PC-9 (cell line): ENCODE measurements at regions not wholly inside any gene's neighbourhood (a gene's known extent, or its start where the extent isn't known, plus 50 kb on each side); places are given as distances from the start of the nearest gene placed in this dataset.

Experiments
- BruUV-seq: library from RNA; stranded (reverse); fragments of 400-500 nt; replicated peaks from 2 replicates; lab custom pipeline; 2021; lab: Mats Ljungman, UMichigan
- CTCF ChIA-PET: fragments of 300-600 bp; sonication (Branson Sonifier 250); formaldehyde crosslinking; loops from one replicate; lab custom pipeline; 2022; ENCODE audit warnings: antibody characterized with exemption; lab: Charles Lee
- POLR2A ChIA-PET: fragments of 300-600 bp; sonication (Branson Sonifier 250); formaldehyde crosslinking; loops from one replicate; lab custom pipeline; 2022; ENCODE audit warnings: antibody characterized with exemption; ENCODE audit not compliant: unreplicated experiment; lab: Charles Lee
- DNase-seq, 2 experiments: peaks; one replicate each; pipeline versions ENCODE4 v3.0.0 to v3.0.0-alpha.2; 2015 to 2022; ENCODE audit warnings: mixed read lengths in 1 of 2
- H2AFZ ChIP-seq: fragments of 200-600 bp; sonication (generic); 2 replicates; pipeline ENCODE4 v1.8.1; 2017; ENCODE audit warnings: antibody characterized with exemption
- H3F3A ChIP-seq: fragments of 200-600 bp; sonication (generic); 2 replicates; pipeline ENCODE4 v1.8.1; 2017; ENCODE audit warnings: antibody characterized with exemption, mild to moderate bottlenecking, low read depth; ENCODE audit not compliant: insufficient read depth
- H3K27ac ChIP-seq: fragments of 200-600 bp; sonication (generic); 2 replicates; pipeline ENCODE4 v1.6.1; 2016; ENCODE audit warnings: mixed run types
- H3K27me3 ChIP-seq: fragments of 200-600 bp; sonication (generic); 2 replicates; pipeline ENCODE4 v1.6.1; 2016; ENCODE audit warnings: low read depth, mixed run types; ENCODE audit not compliant: insufficient read depth
- H3K36me3 ChIP-seq: fragments of 200-600 bp; sonication (generic); 2 replicates; pipeline ENCODE4 v1.6.1; 2016; ENCODE audit warnings: low read depth, mixed run types
- H3K4me1 ChIP-seq: fragments of 200-600 bp; sonication (generic); replicated peaks from 2 replicates; pipeline ENCODE4 v1.6.1; 2016; ENCODE audit warnings: mixed run types; ENCODE audit not compliant: insufficient read depth
- H3K4me2 ChIP-seq: fragments of 200-600 bp; sonication (generic); 2 replicates; pipeline ENCODE4 v1.6.1; 2017; ENCODE audit warnings: mixed run types
- H3K4me3 ChIP-seq: fragments of 200-600 bp; sonication (generic); 2 replicates; pipeline ENCODE4 v1.6.1; 2016; ENCODE audit warnings: mixed run types
- H3K79me2 ChIP-seq: fragments of 200-600 bp; sonication (generic); 2 replicates; pipeline ENCODE4 v1.6.1; 2017; ENCODE audit warnings: low read depth, mixed run types
- H3K9me2 ChIP-seq: fragments of 200-600 bp; sonication (generic); 2 replicates; pipeline ENCODE4 v1.8.1; 2017; ENCODE audit warnings: mild to moderate bottlenecking; ENCODE audit not compliant: insufficient read depth
- H3K9me3 ChIP-seq: fragments of 200-600 bp; sonication (generic); 2 replicates; pipeline ENCODE4 v1.8.1; 2016; ENCODE audit warnings: low read depth; ENCODE audit not compliant: insufficient read depth
- H4K20me1 ChIP-seq: fragments of 200-600 bp; sonication (generic); 2 replicates; pipeline ENCODE4 v1.8.1; 2017; ENCODE audit not compliant: insufficient read depth
- EZH2 ChIP-seq: fragments of 200-600 bp; sonication (generic); IDR thresholded peaks from 2 replicates; pipeline ENCODE4 v1.8.0; 2017; ENCODE audit warnings: antibody characterized with exemption, low read depth
- intact Hi-C: fragments of 100-400 bp; cut with micrococcal nuclease; formaldehyde crosslinking; loops from one replicate; pipeline ENCODE4 v1.10.0; 2022; ENCODE audit not compliant: unreplicated experiment
- TF ChIP-seq, protein P1 (sequence below): fragments of 200-600 bp; sonication (generic); conservative IDR thresholded peaks from 2 replicates; pipeline ENCODE4 v1.6.1; 2017; ENCODE audit warnings: mixed run types, antibody characterized with exemption, mild to moderate bottlenecking, moderate library complexity

- Histone ChIP-seq H3F3A (no peaks in the 10 kb centered on the region), H3K79me2 (no peaks in the 10 kb centered on the region), H4K20me1 (no peaks in the 10 kb centered on the region), H2AFZ (no peak overlapping the region), H3K4me3 (no peak overlapping the region), H3K4me1 (no peaks in the 10 kb centered on the region), H3K36me3 (no peaks in the 10 kb centered on the region), H3K27me3 (no peaks in the 10 kb centered on the region), H3K27ac (no peak overlapping the region), H3K9me2 (no peaks in the 10 kb centered on the region), H3K4me2 (no peak overlapping the region), H3K9me3 (no peaks in the 10 kb centered on the region)
- DNase-seq, result no peak
- no peak for TF ChIP-seq EZH2
- TF ChIP-seq, protein P1, sequence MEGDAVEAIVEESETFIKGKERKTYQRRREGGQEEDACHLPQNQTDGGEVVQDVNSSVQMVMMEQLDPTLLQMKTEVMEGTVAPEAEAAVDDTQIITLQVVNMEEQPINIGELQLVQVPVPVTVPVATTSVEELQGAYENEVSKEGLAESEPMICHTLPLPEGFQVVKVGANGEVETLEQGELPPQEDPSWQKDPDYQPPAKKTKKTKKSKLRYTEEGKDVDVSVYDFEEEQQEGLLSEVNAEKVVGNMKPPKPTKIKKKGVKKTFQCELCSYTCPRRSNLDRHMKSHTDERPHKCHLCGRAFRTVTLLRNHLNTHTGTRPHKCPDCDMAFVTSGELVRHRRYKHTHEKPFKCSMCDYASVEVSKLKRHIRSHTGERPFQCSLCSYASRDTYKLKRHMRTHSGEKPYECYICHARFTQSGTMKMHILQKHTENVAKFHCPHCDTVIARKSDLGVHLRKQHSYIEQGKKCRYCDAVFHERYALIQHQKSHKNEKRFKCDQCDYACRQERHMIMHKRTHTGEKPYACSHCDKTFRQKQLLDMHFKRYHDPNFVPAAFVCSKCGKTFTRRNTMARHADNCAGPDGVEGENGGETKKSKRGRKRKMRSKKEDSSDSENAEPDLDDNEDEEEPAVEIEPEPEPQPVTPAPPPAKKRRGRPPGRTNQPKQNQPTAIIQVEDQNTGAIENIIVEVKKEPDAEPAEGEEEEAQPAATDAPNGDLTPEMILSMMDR, result no peak
- CTCF ChIA-PET, result no interaction called here
- POLR2A ChIA-PET, result no interaction called here
- BruUV-seq, result no TSS peak
- intact Hi-C loops, result loop anchor here (2.0 kb wide), 1 partner anchor 65 kb away; no protein-coding TSS in a partner anchor
Observed at GRCh38 chrX:74211911-74212310, 92.1 kb upstream of the ZCCHC13 start.

DNA sequence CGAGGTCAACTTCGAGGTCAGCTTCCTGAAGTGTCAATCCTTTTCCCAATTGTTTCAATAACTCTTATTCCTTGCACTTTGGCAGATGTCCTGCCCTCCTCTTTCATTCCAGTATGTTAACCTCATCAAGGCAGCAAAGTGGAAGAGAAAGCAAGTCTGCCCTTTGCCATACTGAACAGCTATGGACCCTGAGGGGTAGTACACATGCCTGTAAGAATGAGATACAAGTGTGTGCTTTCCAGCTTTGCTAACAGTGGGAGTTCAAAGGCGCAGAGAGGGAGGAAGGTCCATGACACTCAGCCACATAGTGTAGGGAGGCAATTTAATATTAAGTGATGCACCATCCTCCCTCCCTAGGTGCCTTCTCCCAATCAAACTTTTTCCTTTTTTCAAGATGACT, 96.4 kb upstream of the ZCCHC13 start:
- Histone ChIP-seq H4K20me1 (no peaks in the 10 kb centered on the region), H3K27ac (no peak overlapping the region), H3K4me1 (no peaks in the 10 kb centered on the region), H3K79me2 (no peaks in the 10 kb centered on the region), H3K9me3 (no peaks in the 10 kb centered on the region), H3K4me2 (no peak overlapping the region), H3K9me2 (no peaks in the 10 kb centered on the region), H3K36me3 (no peaks in the 10 kb centered on the region), H2AFZ (no peak overlapping the region), H3K27me3 (no peaks in the 10 kb centered on the region), H3K4me3 (no peak overlapping the region), H3F3A (no peaks in the 10 kb centered on the region)
- DNase-seq, result no peak
- no TSS peak for BruUV-seq
- intact Hi-C loops, result no loop called here
- no peak for TF ChIP-seq EZH2
- TF ChIP-seq, protein P1, result no peak
- ChIA-PET CTCF (no interaction called here), POLR2A (no interaction called here)

DNA sequence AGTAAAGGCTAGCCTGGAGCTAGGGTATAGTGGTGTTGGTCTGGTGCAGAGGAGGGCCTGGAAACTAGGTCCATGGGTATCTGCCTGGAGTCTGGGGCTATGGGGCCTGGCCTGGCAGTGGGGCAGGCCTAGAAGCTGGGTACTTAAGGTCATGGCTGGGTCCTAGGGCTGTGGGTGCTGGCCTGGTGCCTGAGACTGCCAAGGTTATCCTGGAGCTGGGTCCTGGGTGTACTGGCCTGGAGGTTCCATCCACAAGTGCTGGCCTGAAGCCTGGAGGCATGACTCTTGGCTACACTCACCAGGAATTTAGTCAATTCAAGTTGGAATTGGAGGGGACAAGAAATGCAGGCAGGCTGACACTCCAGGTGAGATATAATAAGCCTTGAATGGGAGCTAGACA, 108.4 kb upstream of the ZCCHC13 start:
- CTCF ChIA-PET, result no interaction called here
- Histone ChIP-seq H3K27me3 (no peaks in the 10 kb centered on the region), H3K9me2 (no peaks in the 10 kb centered on the region), H4K20me1 (no peaks in the 10 kb centered on the region), H3K79me2 (no peaks in the 10 kb centered on the region), H3K4me2 (no peak overlapping the region), H3K4me3 (no peak overlapping the region), H3K9me3 (no peaks in the 10 kb centered on the region; the same call in 1 of the 2 replicates), H2AFZ (no peak overlapping the region), H3F3A (no peaks in the 10 kb centered on the region), H3K36me3 (0 out of 2 replicates have a peak, but pooled peaks cover 4% of the 10 kb centered on the region), H3K27ac (no peak overlapping the region), H3K4me1 (no peaks in the 10 kb centered on the region)
- no peak for DNase-seq
- no TSS peak for BruUV-seq
- intact Hi-C loops, result no loop called here
- no peak for TF ChIP-seq EZH2
- TF ChIP-seq, protein P1, result no peak
- POLR2A ChIA-PET, result no interaction called here
